HG03095 (cell line): ENCODE measurements at regions not wholly inside any gene's neighbourhood (a gene's known extent, or its start where the extent isn't known, plus 50 kb on each side); places are given as distances from the start of the nearest gene placed in this dataset.

Source experiments
- ATAC-seq: cut with Tn5 transposase; IDR thresholded peaks from one replicate; pipeline ENCODE4 v1.9.1; 2021; ENCODE audit warnings: moderate library complexity; ENCODE audit not compliant: unreplicated experiment

GRCh38 chr13:53200498-53201453 is 172.2 kb downstream of the OLFM4 start:
- no peak for ATAC-seq

- no peak for ATAC-seq
Measured at GRCh38 chr13:53201454-53202225, 173.0 kb downstream of the OLFM4 start.

- no peak for ATAC-seq
Measured at GRCh38 chr13:53204598-53204997, 176.0 kb downstream of the OLFM4 start.

- no peak for ATAC-seq
Measured at GRCh38 chr13:53206455-53206854, 177.8 kb downstream of the OLFM4 start.

GRCh38 chr13:53207556-53207955 is 178.9 kb downstream of the OLFM4 start:
- ATAC-seq: no peak

- ATAC-seq: no peak
Measured at GRCh38 chr13:53214433-53214832, 185.8 kb downstream of the OLFM4 start.

GRCh38 chr13:53215563-53215962 is 186.9 kb downstream of the OLFM4 start:
- ATAC-seq: no peak

- ATAC-seq: no peak
Measured at GRCh38 chr13:53216773-53217172, 188.2 kb downstream of the OLFM4 start.

GRCh38 chr13:53217194-53217593 is 188.6 kb downstream of the OLFM4 start:
- ATAC-seq: no peak

GRCh38 chr13:53220038-53220437 is 191.4 kb downstream of the OLFM4 start:
- no peak for ATAC-seq

GRCh38 chr13:53237696-53238095 is 209.1 kb downstream of the OLFM4 start:
- no peak for ATAC-seq

GRCh38 chr13:53238261-53238660 is 209.6 kb downstream of the OLFM4 start:
- ATAC-seq: no peak

- no peak for ATAC-seq
Measured at GRCh38 chr13:53240401-53241025, 211.9 kb downstream of the OLFM4 start.

- no peak for ATAC-seq
Measured at GRCh38 chr13:53241891-53242348, 213.3 kb downstream of the OLFM4 start.

GRCh38 chr13:53249236-53249635 is 220.6 kb downstream of the OLFM4 start:
- no peak for ATAC-seq

- peak; percentile 90 for ATAC-seq
Measured at GRCh38 chr13:53250272-53250875, 221.8 kb downstream of the OLFM4 start.

GRCh38 chr13:53250977-53251376 is 222.4 kb downstream of the OLFM4 start:
- ATAC-seq: no peak

- ATAC-seq: no peak
Measured at GRCh38 chr13:53254500-53254899, 225.9 kb downstream of the OLFM4 start.

- no peak for ATAC-seq
Measured at GRCh38 chr13:53255795-53256194, 227.2 kb downstream of the OLFM4 start.

GRCh38 chr13:53260594-53260993 is 232.0 kb downstream of the OLFM4 start:
- no peak for ATAC-seq
